Astrocyte (in vitro differentiated cells and primary cell): ENCODE measurements at regions not wholly inside any gene's neighbourhood (a gene's known extent, or its start where the extent isn't known, plus 50 kb on each side); places are given as distances from the start of the nearest gene placed in this dataset.

Source experiments
- DNase-seq: peaks from one replicate; pipeline ENCODE4 v3.0.0-alpha.2; 2010; ENCODE audit warnings: low read depth
- FAIRE-seq: peaks from 2 replicates; lab custom pipeline; 2011; peaks lifted over from hg19 to GRCh38; lab: Jason Lieb, UNC
- H2AFZ ChIP-seq: 2 replicates; pipeline ENCODE4 v1.6.0; 2012; ENCODE audit warnings: low read depth, low read length, inconsistent platforms
- H3K27ac ChIP-seq: 2 replicates; pipeline ENCODE4 v1.5.1; 2011; ENCODE audit warnings: low read depth, low read length, inconsistent platforms
- H3K27me3 ChIP-seq: 2 replicates; pipeline ENCODE4 v1.6.0; 2011; ENCODE audit warnings: low read length, inconsistent platforms; ENCODE audit not compliant: insufficient read depth
- H3K36me3 ChIP-seq: 2 replicates; pipeline ENCODE4 v1.5.1; 2011; ENCODE audit warnings: low read length, inconsistent platforms; ENCODE audit not compliant: insufficient read depth
- H3K4me1 ChIP-seq: 2 replicates; pipeline ENCODE4 v1.5.1; 2011; ENCODE audit warnings: low read length, inconsistent platforms; ENCODE audit not compliant: insufficient read depth
- H3K4me2 ChIP-seq: 2 replicates; pipeline ENCODE4 v1.6.0; 2012; ENCODE audit warnings: low read length, inconsistent platforms
- H3K4me3 ChIP-seq: 2 replicates; pipeline ENCODE4 v1.5.1; 2011; ENCODE audit warnings: low read depth, mild to moderate bottlenecking, low read length, inconsistent platforms; ENCODE audit not compliant: insufficient read depth
- H3K79me2 ChIP-seq: 2 replicates; pipeline ENCODE4 v1.6.0; 2012; ENCODE audit warnings: mild to moderate bottlenecking, low read length, inconsistent platforms; ENCODE audit not compliant: insufficient read depth
- H3K9ac ChIP-seq: 2 replicates; pipeline ENCODE4 v1.6.0; 2012; ENCODE audit warnings: mild to moderate bottlenecking, low read length, inconsistent platforms
- H3K9me3 ChIP-seq: 2 replicates; pipeline ENCODE4 v1.5.1; 2012; ENCODE audit warnings: low read depth, mild to moderate bottlenecking, low read length, inconsistent platforms; ENCODE audit not compliant: insufficient read depth
- H4K20me1 ChIP-seq: 2 replicates; pipeline ENCODE4 v1.6.0; 2012; ENCODE audit warnings: low read length, inconsistent platforms; ENCODE audit not compliant: insufficient read depth
- H3K27ac Mint-ChIP-seq: one replicate; pipeline ENCODE4 v1.8.0; 2021; ENCODE audit warnings: mild to moderate bottlenecking, mixed read lengths; ENCODE audit not compliant: unreplicated experiment
- H3K27me3 Mint-ChIP-seq: one replicate; pipeline ENCODE4 v1.8.0; 2021; ENCODE audit warnings: low read depth, mixed read lengths; ENCODE audit not compliant: unreplicated experiment
- H3K36me3 Mint-ChIP-seq: one replicate; pipeline ENCODE4 v1.8.0; 2021; ENCODE audit warnings: low read depth, mixed read lengths; ENCODE audit not compliant: unreplicated experiment
- H3K4me1 Mint-ChIP-seq: one replicate; pipeline ENCODE4 v1.8.0; 2021; ENCODE audit warnings: low read depth, mixed read lengths; ENCODE audit not compliant: unreplicated experiment
- H3K4me3 Mint-ChIP-seq: one replicate; pipeline ENCODE4 v1.8.0; 2021; ENCODE audit warnings: mild to moderate bottlenecking, moderate library complexity, mixed read lengths; ENCODE audit not compliant: unreplicated experiment
- H3K9me3 Mint-ChIP-seq: one replicate; pipeline ENCODE4 v1.8.0; 2021; ENCODE audit warnings: mild to moderate bottlenecking, mixed read lengths; ENCODE audit not compliant: unreplicated experiment
- CTCF ChIP-seq: IDR thresholded peaks from 2 replicates; pipeline ENCODE4 v1.5.1; 2011; ENCODE audit warnings: low read depth, mild to moderate bottlenecking, inconsistent platforms, low read length, moderate library complexity; ENCODE audit not compliant: insufficient read depth
- EZH2 ChIP-seq: IDR thresholded peaks from 2 replicates; pipeline ENCODE4 v1.6.1; 2012; ENCODE audit warnings: mild to moderate bottlenecking, low read length, inconsistent platforms; ENCODE audit not compliant: insufficient read depth

- no peaks in the 10 kb centered on the region for H3K36me3 ChIP-seq
- no peak overlapping the region for H3K27ac ChIP-seq
- no peak for TF ChIP-seq CTCF
- TF ChIP-seq EZH2: no peak
- DNase-seq (no peak), FAIRE-seq (no peak)
- H3K27me3 ChIP-seq: no peaks in the 10 kb centered on the region
- no peaks in the 10 kb centered on the region for H4K20me1 ChIP-seq
- H3K4me1 Mint-ChIP-seq: no peaks in the 10 kb centered on the region
- no peak overlapping the region for H3K9ac ChIP-seq
- no peak overlapping the region for H3K4me2 ChIP-seq
- H3K9me3 Mint-ChIP-seq: no peaks in the 10 kb centered on the region
- H3K27ac Mint-ChIP-seq: no peak overlapping the region
- H3K4me3 ChIP-seq: no peak overlapping the region
- no peaks in the 10 kb centered on the region for H3K79me2 ChIP-seq
- no peaks in the 10 kb centered on the region for H3K4me1 ChIP-seq
- no peaks in the 10 kb centered on the region for H3K27me3 Mint-ChIP-seq
- no peak overlapping the region for H3K4me3 Mint-ChIP-seq
- no peak overlapping the region for H2AFZ ChIP-seq
- no peaks in the 10 kb centered on the region for H3K9me3 ChIP-seq
- no peaks in the 10 kb centered on the region for H3K36me3 Mint-ChIP-seq
These were observed 1645.4 kb upstream of the SPRY2 start for GRCh38 chr13:81986308-81986707.

GRCh38 chr13:81957121-81957520 is 1616.2 kb upstream of the SPRY2 start:
- H3K4me3 Mint-ChIP-seq: no peak overlapping the region
- Histone ChIP-seq H3K4me2 (no peak overlapping the region), H3K27ac (no peak overlapping the region), H3K9ac (no peak overlapping the region), H2AFZ (no peak overlapping the region), H3K79me2 (no peaks in the 10 kb centered on the region), H3K36me3 (no peaks in the 10 kb centered on the region), H3K27me3 (no peaks in the 10 kb centered on the region), H4K20me1 (no peaks in the 10 kb centered on the region), H3K4me3 (no peak overlapping the region), H3K4me1 (no peaks in the 10 kb centered on the region), H3K9me3 (peaks cover 4% of the 10 kb centered on the region)
- no peak overlapping the region for H3K27ac Mint-ChIP-seq
- DNase-seq: no peak
- no peak for FAIRE-seq
- H3K4me1 Mint-ChIP-seq: no peaks in the 10 kb centered on the region
- H3K27me3 Mint-ChIP-seq: no peaks in the 10 kb centered on the region
- H3K36me3 Mint-ChIP-seq: no peaks in the 10 kb centered on the region
- H3K9me3 Mint-ChIP-seq: no peaks in the 10 kb centered on the region
- TF ChIP-seq CTCF (no peak), EZH2 (no peak)

- no peaks in the 10 kb centered on the region for H3K4me1 Mint-ChIP-seq
- Histone ChIP-seq H3K4me1 (no peaks in the 10 kb centered on the region), H3K27ac (no peak overlapping the region), H2AFZ (no peak overlapping the region), H3K9ac (no peak overlapping the region), H3K27me3 (no peaks in the 10 kb centered on the region), H3K79me2 (no peaks in the 10 kb centered on the region), H4K20me1 (no peaks in the 10 kb centered on the region), H3K4me2 (no peak overlapping the region), H3K4me3 (no peak overlapping the region), H3K9me3 (no peaks in the 10 kb centered on the region), H3K36me3 (no peaks in the 10 kb centered on the region)
- H3K27me3 Mint-ChIP-seq: no peaks in the 10 kb centered on the region
- FAIRE-seq: no peak
- no peaks in the 10 kb centered on the region for H3K9me3 Mint-ChIP-seq
- no peak overlapping the region for H3K27ac Mint-ChIP-seq
- no peak overlapping the region for H3K4me3 Mint-ChIP-seq
- no peaks in the 10 kb centered on the region for H3K36me3 Mint-ChIP-seq
- no peak for DNase-seq
- TF ChIP-seq CTCF (peak; percentile 45), EZH2 (no peak)
These were observed 1589.1 kb upstream of the SPRY2 start for GRCh38 chr13:81929988-81930387.
